Transverse colon (tissue), 4 donors: ENCODE measurements at regions not wholly inside any gene's neighbourhood (a gene's known extent, or its start where the extent isn't known, plus 50 kb on each side); places are given as distances from the start of the nearest gene placed in this dataset.

Experiments
- DNase-seq: peaks from one replicate; pipeline ENCODE4 v3.0.0-alpha.2; 2019
- H3K27ac ChIP-seq, 4 donors: fragments of 200-600 bp; sonication (generic); 2 replicates each; pipeline ENCODE4 v1.5.1; 2016 to 2018; ENCODE audit warnings: inconsistent platforms in 4 of 4
- H3K27me3 ChIP-seq: fragments of 200-600 bp; sonication (generic); 2 replicates; pipeline ENCODE4 v1.5.1; 2017; ENCODE audit warnings: inconsistent platforms
- H3K36me3 ChIP-seq, 4 donors: fragments of 200-600 bp; sonication (generic); 2 replicates each; pipeline ENCODE4 v1.5.1; 2017 to 2019; ENCODE audit warnings: inconsistent platforms in 4 of 4
- H3K4me1 ChIP-seq, 4 donors: fragments of 200-600 bp; sonication (generic); 2 replicates each; pipeline ENCODE4 v1.5.1; 2017 to 2020; ENCODE audit warnings: inconsistent platforms in 4 of 4
- H3K4me3 ChIP-seq, 4 donors: fragments of 200-600 bp; sonication (generic); 1 replicate in 1 of 4; 2 replicates in 3 of 4; pipeline versions ENCODE4 v1.5.1 to v1.6.1; 2017 to 2019; ENCODE audit warnings: inconsistent platforms in 4 of 4
- H3K9me3 ChIP-seq, 2 donors: fragments of 200-600 bp; sonication (generic); 2 replicates each; pipeline ENCODE4 v1.5.1; 2017 to 2019; ENCODE audit warnings: inconsistent platforms in 2 of 2
- CTCF ChIP-seq, 5 experiments: fragments of 200-600 bp in 3 of 5; fragments of 450-650 bp in 2 of 5; sonication (generic) in 3 of 5; IDR thresholded peaks; 1 replicate in 2 of 5; 2 replicates in 3 of 5; pipeline ENCODE4 v1.5.1; 2016 to 2017; ENCODE audit warnings: antibody characterized with exemption in 5 of 5, inconsistent platforms in 3 of 5, mild to moderate bottlenecking in 2 of 5, moderate library complexity in 1 of 5
- EP300 ChIP-seq: sonication (generic); formaldehyde crosslinking; IDR thresholded peaks from one replicate; pipeline ENCODE4 v1.6.1; 2017; ENCODE audit warnings: antibody characterized with exemption, low read depth
- POLR2A ChIP-seq: fragments of 450-650 bp; IDR thresholded peaks from one replicate; pipeline ENCODE4 v1.6.1; 2016; ENCODE audit warnings: antibody characterized with exemption, mild to moderate bottlenecking, moderate library complexity
- POLR2AphosphoS5 ChIP-seq, 3 donors: sonication (generic); formaldehyde crosslinking; IDR thresholded peaks; one replicate each; pipeline ENCODE4 v1.6.1; 2016; ENCODE audit warnings: antibody characterized with exemption in 3 of 3
- WGBS, 2 donors: methylation state at CpG; one replicate each; pipeline ENCODE4 v1.1.5; 2018; ENCODE audit warnings: low coverage in 1 of 2; 5-methylcytosine and 5-hydroxymethylcytosine counted together
- in situ Hi-C, 4 donors: fragments of 200-750 bp; cut with MboI; loops; one replicate each; pipeline versions ENCODE4 v1.15.0 to v1.15.1; 2017; ENCODE audit warnings: low sequenced_read_pairs in 3 of 4, low pct_ligation_motif_present in 1 of 4, low pct_unique_long_range_greater_than_20kb in 1 of 4
- intact Hi-C: fragments of 100-400 bp; cut with DNase I; formaldehyde crosslinking; loops from one replicate; pipeline ENCODE4 v1.15.1; 2023; ENCODE audit warnings: low total_unique reads

GRCh38 chr1:25038699-25039098 is 108.6 kb upstream of the RUNX3 start:
- H3K36me3 ChIP-seq: no peaks in the 10 kb centered on the region
- in situ Hi-C loops: loop anchor here (10.0 to 25.0 kb wide), 4 partner anchors 101 to 194 kb away; partner anchors contain the start of gene RUNX3 (in 3 of the 4)
- DNase-seq: no peak
- TF ChIP-seq POLR2AphosphoS5 (IDR thresholded peaks at IDR 0.05) (no peak), CTCF (IDR thresholded peaks at IDR 0.05) (no peak), EP300 (no peak), POLR2A (no peak)
- no peak overlapping the region for H3K4me3 ChIP-seq
- intact Hi-C loops: no loop called here
- H3K27ac ChIP-seq: no peak overlapping the region
- no peaks in the 10 kb centered on the region for H3K9me3 ChIP-seq
- no peaks in the 10 kb centered on the region for H3K4me1 ChIP-seq
- H3K27me3 ChIP-seq: no peaks in the 10 kb centered on the region
- 63 to 80% methylated on average over 1 to 4 of the region's 4 CpGs for WGBS, 2 donors

- Histone ChIP-seq H3K9me3 (no peaks in the 10 kb centered on the region), H3K4me1 (peaks cover 0 to 11% (median 0%) of the 10 kb centered on the region in 4 donors), H3K4me3 (no peak overlapping the region), H3K27ac (no peak overlapping the region), H3K27me3 (no peaks in the 10 kb centered on the region), H3K36me3 (no peaks in the 10 kb centered on the region)
- WGBS, 2 donors: 39 to 67% methylated on average over 3 to 11 of the region's 11 CpGs
- intact Hi-C loops: no loop called here
- in situ Hi-C loops: loop anchor here (10.0 to 25.0 kb wide), 4 partner anchors 100 to 193 kb away; partner anchors contain the start of gene RUNX3 (in 3 of the 4)
- peak; percentile 47 for DNase-seq
- TF ChIP-seq POLR2A: no peak
- TF ChIP-seq EP300: no peak
- TF ChIP-seq POLR2AphosphoS5 (IDR thresholded peaks at IDR 0.05): no peak
- peak; percentile 50 to 68 (median 55) for TF ChIP-seq CTCF (IDR thresholded peaks at IDR 0.05)
Observed at GRCh38 chr1:25037174-25038074, 107.3 kb upstream of the RUNX3 start.

GRCh38 chr1:25036117-25036546 is 106.1 kb upstream of the RUNX3 start:
- Histone ChIP-seq H3K4me3 (no peak overlapping the region), H3K9me3 (no peaks in the 10 kb centered on the region), H3K27me3 (no peaks in the 10 kb centered on the region), H3K4me1 (peaks cover 0 to 16% (median 0%) of the 10 kb centered on the region in 4 donors), H3K36me3 (no peaks in the 10 kb centered on the region), H3K27ac (no peak overlapping the region)
- 89 to 96% methylated on average over 3 of the region's 3 CpGs for WGBS, 2 donors
- TF ChIP-seq CTCF (IDR thresholded peaks at IDR 0.05): no peak
- no peak for TF ChIP-seq POLR2AphosphoS5 (IDR thresholded peaks at IDR 0.05)
- TF ChIP-seq POLR2A: no peak
- TF ChIP-seq EP300: no peak
- intact Hi-C loops (no loop called here), in situ Hi-C loops (loop anchor here (10.0 to 25.0 kb wide), 4 partner anchors 99 to 191 kb away; partner anchors contain the start of gene RUNX3 (in 3 of the 4))
- no peak for DNase-seq

DNA sequence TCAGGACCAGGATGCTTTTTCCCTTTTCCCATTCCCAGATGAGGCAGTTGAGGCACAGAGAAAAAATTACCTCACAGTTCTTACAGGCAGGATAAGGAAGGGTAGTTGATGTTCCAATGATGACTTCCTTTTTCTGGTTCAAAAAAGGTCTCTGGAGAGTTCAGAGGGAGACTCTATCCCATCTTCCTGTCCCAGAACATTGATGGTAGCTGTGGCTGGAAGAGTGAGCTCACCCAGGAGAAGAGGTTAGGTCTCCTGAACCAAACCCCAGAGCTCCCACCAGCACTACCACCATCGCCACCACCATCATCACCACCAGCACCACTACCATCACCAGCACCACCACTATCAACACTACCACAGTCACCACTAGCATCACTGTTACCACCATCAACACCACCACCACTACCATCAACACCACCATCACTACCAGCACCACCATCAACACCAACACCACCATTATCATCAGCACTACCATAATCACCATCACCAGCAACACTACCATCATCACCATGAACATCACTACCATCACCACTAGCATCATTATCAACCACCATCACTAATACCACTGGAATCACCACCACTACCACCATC is 105.5 kb upstream of the RUNX3 start:
- H3K4me3 ChIP-seq: no peak overlapping the region
- H3K27me3 ChIP-seq: no peaks in the 10 kb centered on the region
- no peak overlapping the region for H3K27ac ChIP-seq
- 100% methylated on average over 1 of the region's 1 CpG; no CpG with 5 or more reads in 1 of the 2 donors for WGBS, 2 donors
- TF ChIP-seq CTCF (IDR thresholded peaks at IDR 0.05): no peak
- no peak for TF ChIP-seq POLR2AphosphoS5 (IDR thresholded peaks at IDR 0.05)
- TF ChIP-seq POLR2A: no peak
- TF ChIP-seq EP300: no peak
- H3K9me3 ChIP-seq: no peaks in the 10 kb centered on the region
- DNase-seq: no peak
- in situ Hi-C loops: loop anchor here (10.0 to 25.0 kb wide), 4 partner anchors 98 to 191 kb away; partner anchors contain the start of gene RUNX3 (in 3 of the 4)
- H3K36me3 ChIP-seq: no peaks in the 10 kb centered on the region
- H3K4me1 ChIP-seq: peaks cover 0 to 18% (median 0%) of the 10 kb centered on the region in 4 donors
- intact Hi-C loops: no loop called here
